ENCODE measurements at regions not wholly inside any gene's neighbourhood (a gene's known extent, or its start where the extent isn't known, plus 50 kb on each side); places are given as distances from the start of the nearest gene placed in this dataset.
"Not testable (repeated sequence)": the region's sequence is repeated elsewhere in the genome, so short reads cannot be mapped to it uniquely, and the experiment has no call there.

GRCh38 chr22:22811016-22812009, 76.3 kb upstream of the IGLL5 start:
- DNase-seq = no peak

- no peak for DNase-seq
Observed at GRCh38 chr22:22812031-22812905, 75.3 kb upstream of the IGLL5 start.

GRCh38 chr22:22813126-22814075, 74.2 kb upstream of the IGLL5 start:
- no peak for DNase-seq

DNA sequence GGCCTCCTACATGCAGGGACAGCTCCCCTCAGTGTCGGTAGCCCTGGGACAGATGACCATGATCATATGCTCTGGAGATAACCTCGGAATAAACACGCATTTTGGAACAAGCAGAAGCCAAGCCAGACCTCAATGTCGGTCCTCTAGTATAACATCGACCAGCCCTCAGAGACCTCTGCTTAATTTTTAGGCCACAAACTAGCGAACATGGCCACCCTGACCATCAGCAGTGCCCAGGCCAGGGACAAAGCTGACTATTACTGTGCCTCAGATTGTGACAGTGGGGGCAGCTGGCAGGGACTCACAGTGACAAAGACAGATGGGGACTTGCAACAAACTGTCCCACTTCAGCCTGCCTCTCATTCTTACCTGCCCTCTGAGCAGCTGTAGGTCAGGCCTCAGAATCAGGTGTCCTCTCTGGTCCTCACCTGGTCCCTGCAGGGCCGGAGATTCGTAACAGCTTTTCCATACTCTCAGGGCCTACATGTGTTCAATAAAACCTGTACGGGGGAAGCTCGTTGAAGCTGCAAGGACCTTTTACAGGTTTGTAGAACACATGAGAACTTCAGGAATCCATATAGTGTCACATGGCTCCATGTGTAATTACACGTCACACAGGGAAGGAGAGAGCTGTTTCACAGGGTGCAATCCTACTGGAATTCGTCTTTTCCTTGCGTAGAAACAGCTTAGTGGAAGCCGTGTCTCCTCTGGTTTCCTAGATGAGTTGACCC, 72.8 kb upstream of the IGLL5 start:
- DNase-seq = no peak

- no peak for DNase-seq
Observed at GRCh38 chr22:22815397-22816170, 72.0 kb upstream of the IGLL5 start.

GRCh38 chr22:22816171-22816514, 71.5 kb upstream of the IGLL5 start:
- DNase-seq = no peak

GRCh38 chr22:22816766-22817410, 70.7 kb upstream of the IGLL5 start:
- no peak for DNase-seq

GRCh38 chr22:22817468-22818201, 70.0 kb upstream of the IGLL5 start:
- no peak for DNase-seq

DNA sequence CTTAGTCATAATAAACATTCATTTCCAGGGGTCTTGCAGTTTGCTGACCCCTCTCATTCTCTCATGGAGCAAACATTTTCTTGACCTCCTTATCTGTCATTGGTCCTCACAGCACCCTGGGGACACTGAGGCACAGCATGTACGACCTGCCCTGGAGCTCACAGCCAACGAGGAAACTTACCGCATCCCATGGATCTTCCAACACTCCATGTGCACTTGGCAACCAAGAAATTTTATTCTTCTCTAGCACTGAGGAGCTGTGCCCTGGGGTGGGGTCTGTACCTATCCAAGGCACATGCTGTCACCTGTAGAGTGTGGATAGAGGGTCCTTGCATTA, 69.4 kb upstream of the IGLL5 start:
- DNase-seq = no peak

- peak; percentile 24 for DNase-seq
Observed at GRCh38 chr22:22818861-22819855, 68.5 kb upstream of the IGLL5 start.

DNA sequence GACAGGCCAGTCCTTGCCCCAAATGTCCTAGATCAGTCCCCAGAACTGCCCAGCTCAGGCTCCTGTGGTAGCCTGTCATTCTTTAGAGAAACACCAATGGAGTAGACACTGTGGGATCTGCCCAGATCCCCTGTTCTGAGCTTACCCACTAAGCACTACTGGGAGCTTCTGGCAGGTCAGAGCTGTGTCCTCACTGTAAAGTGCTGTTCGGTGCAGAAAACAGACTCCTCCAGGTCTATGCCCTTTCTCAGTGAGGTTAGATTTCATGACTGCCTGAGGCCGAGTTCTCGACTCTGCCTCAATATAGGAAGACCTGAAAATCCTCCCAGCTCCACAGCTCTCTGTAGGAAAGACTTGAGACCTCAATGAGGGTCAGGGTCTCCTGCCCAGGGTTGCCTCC, 67.5 kb upstream of the IGLL5 start:
- no peak for DNase-seq

DNA sequence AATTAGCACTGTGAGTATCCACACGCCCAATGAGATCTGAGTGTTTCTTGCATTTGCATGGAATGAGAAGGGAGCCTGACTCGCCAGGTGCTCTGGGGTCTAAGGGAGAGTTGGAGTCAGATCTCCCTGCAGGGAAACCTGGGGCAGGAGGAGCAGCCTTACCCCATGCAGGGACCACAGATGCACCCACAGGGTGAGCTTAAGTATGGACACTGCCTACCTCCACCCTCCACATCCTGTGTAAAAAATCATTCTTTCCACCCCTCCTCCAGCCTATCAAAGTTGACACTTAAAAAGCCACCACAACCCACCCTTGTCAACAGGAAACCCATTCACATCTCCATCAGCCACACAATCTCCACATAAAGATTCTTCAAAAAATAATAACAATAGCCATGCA, 67.0 kb upstream of the IGLL5 start:
- peak; percentile 19 for DNase-seq

DNA sequence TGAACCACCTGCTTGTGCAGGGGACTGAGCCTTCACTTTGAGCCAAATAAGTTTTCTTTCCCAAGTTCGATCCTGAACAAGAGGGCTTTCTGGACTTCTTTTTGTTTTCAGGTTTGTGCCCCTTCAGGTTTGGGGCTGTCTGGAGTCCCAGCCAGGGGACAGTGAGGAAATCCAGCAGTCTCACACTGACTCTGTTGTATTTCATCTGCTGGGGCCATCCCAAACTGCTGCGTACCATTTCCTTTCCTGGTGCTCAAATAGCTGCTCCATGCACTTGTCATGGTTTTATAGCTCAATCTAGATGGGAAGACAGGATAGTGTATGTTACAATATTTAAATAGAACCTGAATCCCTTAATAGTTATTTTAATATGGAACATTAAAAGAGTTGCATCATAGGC, 66.3 kb upstream of the IGLL5 start:
- DNase-seq = no peak

- no peak for DNase-seq
Observed at GRCh38 chr22:22822106-22822505, 65.5 kb upstream of the IGLL5 start.

DNA sequence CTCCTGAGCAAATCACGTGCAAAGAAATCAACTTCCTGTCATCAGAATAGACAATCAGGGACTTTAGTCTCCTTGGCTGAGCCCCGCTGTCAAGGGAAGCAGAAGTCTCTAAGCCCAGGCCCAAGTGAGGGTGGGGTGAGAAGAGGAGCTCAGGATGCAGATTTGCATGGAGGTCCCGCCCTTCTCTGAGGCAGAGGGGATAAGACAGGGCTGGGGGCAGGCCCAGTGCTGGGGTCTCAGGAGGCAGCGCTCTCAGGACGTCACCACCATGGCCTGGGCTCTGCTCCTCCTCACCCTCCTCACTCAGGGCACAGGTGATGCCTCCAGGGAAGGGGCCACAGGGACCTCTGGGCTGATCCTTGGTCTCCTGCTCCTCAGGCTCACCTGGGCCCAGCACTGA, 65.1 kb upstream of the IGLL5 start:
- not testable (repeated sequence) for DNase-seq

DNA sequence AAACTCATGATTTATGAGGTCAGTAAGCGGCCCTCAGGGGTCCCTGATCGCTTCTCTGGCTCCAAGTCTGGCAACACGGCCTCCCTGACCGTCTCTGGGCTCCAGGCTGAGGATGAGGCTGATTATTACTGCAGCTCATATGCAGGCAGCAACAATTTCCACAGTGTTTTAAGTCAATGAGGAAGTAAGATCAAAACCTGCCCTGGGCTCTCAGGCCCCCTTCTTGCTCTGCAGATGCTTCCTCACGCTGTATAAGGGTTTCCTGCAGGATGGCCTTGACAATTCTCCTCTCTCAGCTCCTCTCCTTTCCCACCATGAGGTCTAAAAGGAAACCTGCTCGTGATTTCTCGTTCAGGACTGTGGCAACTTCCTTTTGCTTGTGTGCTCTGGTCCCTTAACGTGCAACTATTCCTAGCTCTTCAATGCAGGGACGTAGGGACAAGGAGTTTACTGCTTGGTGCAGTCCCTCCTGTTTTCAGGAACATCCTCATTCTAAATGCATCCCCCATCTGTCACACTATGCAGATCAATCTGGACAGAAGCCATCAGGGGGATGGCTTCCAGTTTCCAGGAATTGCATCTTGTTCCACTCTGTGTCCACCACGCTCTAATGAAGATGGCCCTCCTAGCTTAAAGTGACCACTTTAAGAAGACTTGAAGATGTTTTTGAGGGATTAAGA, 64.3 kb upstream of the IGLL5 start:
- no peak for DNase-seq

DNA sequence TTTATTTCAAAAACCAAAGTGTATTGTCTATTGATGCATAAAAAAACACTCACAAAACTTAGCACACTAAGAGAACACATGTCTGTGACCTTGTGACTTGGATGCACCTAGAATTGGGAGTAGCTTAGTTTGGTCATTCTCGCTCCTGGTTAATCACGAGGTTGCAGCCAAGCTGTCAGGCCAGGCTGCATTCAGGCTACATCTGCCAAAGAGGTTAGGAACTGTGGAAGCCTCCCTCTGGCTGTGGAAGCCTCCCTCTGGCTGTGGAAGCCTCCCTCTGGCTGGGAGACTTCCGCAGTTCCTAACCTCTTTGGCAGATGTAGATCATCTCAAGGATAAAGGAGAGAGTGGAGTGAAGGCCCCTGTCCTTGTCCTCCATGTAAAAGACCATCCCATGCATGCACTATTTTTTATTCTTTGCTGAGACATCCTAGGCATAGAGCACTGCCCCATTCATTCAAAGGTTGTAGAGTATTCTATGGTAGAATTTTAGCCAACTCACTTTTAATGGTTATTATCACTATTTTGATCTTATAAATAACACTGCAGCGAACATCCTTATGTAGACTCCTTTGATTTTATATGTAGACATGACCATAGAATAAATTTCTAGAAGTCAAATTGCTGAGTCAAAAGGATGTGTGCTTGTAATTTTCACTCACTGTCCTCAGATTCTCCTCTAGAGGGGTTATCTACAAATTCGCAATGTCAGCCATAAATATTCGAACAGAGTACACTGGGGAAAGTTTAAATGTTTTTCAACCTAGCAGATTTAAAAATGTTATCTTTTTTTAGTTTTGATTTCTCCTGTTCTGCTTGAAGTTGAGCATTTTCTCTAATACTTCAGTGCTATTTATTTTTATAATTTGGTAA, 63.0 kb upstream of the IGLL5 start:
- no peak for DNase-seq
